HuH-7.5 (cell line): ENCODE measurements at regions not wholly inside any gene's neighbourhood (a gene's known extent, or its start where the extent isn't known, plus 50 kb on each side); places are given as distances from the start of the nearest gene placed in this dataset.

Experiments
- DNase-seq: peaks from one replicate; pipeline ENCODE4 v3.0.0; 2011; ENCODE audit warnings: low spot score

DNA sequence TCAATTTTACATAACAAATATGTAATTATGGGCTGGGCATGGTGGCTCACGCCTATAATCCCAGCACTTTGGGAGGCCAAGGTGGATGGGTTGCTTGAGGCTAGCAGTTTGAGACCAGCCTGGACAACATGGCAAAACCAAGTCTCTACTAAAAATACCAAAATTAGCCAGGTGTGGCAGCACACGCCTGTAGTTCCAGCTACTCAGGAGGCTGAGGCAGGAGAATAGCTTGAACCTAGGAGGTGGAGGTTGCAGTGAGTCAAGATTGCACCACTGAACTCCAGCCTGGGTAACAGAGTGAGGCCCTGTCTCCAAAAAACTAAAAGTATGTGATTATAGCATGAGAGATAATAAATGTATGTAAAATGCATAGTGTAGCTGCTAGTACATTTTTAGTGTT, 229.0 kb downstream of the PPARGC1A start:
- DNase-seq = no peak

DNA sequence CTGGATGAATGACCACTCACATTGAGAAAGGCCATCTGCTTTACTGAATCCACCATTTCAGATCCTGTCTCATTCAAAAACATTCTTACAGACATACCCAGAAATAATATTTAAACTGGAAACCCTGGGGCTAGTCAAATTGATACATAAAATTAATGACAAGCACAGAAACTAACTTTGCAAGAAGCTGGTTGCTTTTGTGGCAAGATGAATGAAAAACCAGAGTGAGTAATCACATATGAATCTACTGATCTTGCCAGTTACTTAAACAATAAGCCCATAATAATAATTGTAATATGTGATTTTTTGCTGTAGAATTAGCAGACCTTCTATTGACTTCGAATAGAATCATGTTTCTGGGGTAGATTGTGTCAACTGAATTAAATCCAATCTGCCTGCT, 235.1 kb downstream of the PPARGC1A start:
- DNase-seq = no peak

DNA sequence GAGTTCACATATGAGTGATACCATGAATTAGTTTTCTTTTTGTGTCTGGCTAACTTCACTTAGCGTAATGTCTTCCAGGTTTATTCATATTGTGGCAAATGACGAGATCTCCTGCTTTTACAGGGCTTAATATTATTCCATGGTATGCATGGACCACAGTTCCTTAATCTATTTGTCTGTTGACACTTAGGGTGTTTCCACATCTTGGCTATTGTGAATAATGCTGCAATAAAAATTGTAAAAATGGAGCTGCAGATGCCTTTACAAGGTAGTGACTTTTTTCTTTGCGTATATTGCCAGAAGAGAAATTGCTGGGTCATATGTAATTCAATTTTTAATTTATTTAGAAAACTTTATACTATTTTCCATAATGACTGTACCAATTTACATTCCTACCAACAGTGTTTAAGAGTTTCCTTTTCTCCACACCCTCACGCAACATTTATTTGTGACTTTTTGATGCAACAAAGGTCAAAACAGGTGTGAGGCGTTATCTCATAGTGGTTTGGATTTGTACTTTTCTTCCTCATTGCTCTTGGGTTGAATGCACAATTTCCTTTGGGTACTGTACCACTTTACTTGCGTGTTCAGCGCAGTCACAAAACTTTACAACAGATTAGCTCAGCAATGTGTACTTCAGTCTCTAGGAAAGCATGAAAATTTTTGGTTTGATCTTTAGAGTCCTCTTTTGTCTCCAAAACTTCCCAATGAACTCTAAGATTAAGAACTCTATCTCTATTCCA, 240.8 kb downstream of the PPARGC1A start:
- DNase-seq = no peak

DNA sequence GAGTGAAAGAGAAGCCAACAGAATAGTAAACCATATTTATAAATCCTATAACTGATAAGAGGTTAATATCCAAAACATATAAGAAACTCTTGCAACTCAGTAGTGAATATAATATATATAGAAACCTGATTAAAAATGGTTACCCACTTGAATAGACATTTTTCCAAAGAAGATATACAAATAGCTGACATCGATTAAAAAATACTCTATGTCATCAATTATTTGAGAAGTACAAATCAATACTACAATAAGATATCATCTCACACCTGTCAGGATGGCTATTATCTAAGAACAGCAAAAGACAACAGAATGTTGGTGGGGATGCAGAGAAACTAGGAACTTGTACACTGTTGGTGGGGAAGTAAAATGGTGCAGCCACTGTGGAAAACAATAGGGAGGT, 254.4 kb downstream of the PPARGC1A start:
- no peak for DNase-seq

DNA sequence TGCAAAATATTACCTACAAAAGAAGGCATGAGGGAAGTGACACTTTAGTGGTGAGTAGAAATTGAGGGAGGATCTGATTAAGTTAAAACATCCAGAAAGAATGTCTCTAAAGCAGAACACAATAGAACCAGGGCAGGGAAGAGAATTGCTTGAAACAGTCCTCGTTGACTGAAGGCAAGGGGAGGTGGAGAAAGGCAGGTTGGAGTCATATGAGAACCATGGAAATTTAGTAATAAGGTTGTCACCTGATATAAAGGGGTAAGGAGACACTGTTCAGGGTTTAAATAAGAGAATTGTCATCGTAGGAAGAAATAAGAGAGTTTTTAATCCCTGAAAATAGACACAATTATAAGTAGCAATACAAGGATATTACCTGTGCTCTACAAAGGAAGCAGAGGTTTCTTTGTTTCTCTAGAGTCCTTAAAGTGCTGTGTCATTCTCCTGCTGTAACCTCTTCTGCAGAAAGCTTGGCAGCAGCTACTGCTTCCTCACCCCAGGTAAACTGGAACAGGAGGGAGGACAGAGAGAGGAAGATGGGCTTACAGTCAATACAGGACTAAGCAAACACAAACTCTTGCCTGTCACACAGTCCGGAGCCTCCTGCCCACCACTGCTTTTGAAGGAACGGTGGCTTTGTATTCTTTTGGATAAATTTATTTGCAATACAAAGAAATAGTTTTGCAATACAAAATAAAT, 258.4 kb downstream of the PPARGC1A start:
- no peak for DNase-seq

DNA sequence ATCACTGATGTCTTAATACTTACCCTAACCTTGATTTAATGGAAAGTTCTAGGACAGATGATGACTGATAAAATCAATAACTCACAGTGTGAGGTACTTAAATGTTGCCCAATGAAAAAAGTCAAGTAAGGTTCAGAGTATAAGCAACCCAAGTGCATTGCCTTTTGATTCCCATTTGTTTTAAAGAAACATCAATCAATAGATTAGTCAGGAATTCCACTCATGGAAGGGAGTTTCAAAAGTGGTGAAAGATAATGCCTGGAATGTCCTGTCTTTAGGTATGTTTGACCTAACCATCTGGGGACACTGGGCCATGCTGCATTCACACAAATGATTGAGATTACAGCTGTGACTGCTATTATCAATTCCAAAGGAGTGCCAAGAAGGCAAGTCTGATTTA, 259.7 kb downstream of the PPARGC1A start:
- DNase-seq = peak; percentile 7

DNA sequence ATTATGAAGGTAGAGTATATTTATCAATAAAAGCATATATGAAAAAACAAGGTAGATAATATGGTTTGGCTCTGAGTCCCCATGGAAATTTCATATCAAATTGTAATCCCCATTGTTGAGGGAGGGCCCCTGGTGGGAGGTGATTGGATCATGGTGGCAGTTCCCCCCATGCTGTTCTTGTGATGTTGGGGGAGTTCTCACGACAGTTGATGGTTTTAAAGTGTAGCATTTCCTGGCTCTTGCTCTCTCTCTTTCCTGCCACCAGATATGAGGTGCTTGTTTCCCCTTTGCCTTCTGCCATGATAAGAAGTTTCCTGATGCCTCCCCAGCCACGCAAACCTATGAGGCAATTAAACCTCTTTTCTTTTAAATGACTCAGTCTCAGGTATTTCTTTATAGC, 260.4 kb downstream of the PPARGC1A start:
- DNase-seq = no peak

DNA sequence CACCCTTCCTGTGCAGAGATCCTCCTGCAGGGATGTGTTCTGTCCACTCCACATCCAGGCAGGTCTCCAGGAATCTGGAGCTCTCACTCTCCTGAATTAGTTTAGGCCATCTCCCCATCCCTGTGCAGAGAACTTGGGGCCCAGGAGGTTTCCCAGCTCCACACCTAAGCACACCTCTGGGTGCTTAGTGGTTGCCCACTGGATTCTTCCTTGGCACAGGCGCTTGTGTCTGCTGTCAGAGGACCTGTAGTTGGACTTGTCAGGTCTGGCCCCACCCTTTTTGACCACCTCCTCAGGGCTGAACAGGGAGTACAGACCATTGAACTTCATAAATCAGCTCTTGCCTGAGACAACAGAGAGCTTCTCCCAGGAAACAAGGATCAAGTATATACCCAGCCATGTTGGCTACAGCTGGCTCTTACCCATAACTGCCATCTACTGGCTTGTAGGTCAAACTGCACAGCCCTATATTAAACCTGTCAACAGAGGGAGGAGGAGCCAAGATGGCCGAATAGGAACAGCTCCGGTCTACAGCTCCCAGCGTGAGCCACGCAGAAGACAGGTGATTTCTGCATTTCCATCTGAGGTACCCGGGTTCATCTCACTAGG, 275.5 kb downstream of the PPARGC1A start:
- peak; percentile 21 for DNase-seq

DNA sequence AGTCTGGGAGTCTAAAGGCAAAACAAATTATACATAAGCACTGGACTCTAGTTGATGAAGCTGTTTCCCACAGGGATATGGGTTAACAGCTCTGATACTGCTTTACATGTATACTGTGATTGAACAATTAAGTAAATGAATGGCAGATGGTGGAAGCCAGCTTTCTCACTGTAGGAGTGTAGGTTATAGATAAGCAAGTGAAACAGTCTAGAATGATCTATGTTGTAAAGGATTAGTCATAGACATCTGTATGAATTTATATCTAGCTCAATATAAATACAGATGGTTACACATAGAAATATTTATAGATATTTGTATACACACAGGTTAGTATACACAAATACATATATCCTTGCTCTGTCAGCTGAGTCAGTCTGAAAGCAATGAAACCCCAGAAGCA, 276.1 kb downstream of the PPARGC1A start:
- DNase-seq = no peak

DNA sequence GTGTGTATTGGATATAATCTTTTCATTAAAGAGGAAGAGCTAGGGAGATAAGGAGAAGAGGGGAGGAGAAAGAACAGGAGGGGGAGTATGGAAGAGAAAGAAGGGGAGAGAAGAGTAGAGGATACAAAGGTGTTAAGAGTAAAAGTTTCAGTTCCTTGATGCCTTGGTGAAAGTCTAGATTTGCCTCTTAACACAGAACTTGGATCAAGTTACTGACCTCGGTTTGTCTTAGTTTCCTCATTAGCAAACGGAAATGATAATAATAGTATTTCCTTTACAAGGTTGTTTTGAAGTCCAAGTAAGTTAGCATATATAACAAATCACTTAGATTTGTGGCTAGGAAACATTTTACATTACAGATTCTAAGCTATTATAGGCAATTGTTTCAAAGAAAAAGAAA, 287.1 kb downstream of the PPARGC1A start:
- no peak for DNase-seq

DNA sequence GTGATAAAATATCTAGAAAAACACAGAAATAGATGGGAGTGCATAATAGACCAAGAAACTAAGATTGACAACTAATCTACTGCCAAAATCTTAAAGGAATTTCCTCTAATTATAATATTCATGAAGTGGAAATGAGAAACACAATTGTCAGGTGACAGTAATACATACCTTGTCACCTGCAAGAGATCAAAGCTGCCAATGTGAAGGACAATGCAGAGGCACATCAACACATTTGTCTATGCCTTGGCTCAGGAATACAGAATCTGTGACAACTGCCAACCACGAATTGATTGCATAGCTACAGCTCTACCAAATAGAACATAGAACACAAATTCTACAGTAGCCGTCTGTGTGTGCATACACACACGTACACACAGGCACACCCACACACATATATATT, 295.7 kb downstream of the PPARGC1A start:
- DNase-seq = no peak

DNA sequence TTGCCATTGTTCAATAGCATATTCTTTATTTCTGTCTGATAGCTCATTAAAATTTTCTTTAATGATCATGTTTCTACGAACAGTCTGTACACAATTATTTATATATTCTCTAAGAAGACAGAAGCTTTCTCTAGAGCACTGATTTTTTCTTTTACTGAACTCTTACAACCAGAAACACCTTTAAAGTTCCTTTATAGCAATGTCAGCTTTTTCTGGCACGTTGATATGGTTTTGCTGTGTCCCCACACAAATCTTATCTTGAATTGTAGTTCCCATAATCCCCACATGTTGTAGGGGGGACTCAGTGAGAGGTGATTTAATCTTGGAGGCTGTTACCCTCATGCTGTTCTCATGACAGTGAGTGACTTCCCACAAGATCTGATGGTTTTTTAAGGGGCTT, 299.4 kb downstream of the PPARGC1A start:
- DNase-seq = no peak

DNA sequence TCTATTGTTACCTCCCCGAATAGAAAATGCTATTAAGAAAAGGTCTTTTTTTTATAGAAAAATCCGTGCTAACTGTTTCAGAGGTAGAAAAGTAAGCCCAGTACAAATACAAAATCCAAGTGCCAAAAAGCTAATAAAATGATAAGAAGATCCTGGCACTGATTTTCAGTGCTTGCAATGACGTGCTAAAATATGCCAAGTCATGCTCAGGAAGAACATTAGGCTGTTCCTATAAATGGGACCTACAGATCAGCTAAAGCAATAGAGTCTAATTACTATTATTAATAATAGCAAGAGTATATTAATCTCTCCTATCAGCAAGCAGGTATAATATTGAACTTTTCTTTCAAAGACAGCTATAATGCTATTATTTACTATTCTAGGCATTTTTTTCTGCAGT, 305.8 kb downstream of the PPARGC1A start:
- no peak for DNase-seq

DNA sequence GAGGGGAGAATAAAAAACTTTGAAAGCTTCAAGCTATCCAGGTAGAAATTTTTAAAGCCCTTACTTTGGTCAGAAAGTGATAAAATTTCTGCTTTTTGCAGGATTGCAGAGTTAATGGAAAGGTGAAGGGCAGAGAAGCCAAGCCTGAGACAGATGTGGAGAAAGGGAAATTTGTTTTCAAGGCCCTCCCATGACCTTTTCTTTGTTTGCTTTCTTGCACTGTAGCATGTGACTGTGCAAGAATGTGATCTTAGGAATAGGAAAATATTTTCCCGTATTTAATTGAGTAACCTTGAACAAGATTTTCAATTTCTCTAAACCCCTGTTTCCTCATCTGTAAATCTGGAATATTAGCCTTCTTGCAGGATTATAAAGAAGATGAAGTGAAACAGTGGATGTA, 307.2 kb downstream of the PPARGC1A start:
- DNase-seq = no peak

DNA sequence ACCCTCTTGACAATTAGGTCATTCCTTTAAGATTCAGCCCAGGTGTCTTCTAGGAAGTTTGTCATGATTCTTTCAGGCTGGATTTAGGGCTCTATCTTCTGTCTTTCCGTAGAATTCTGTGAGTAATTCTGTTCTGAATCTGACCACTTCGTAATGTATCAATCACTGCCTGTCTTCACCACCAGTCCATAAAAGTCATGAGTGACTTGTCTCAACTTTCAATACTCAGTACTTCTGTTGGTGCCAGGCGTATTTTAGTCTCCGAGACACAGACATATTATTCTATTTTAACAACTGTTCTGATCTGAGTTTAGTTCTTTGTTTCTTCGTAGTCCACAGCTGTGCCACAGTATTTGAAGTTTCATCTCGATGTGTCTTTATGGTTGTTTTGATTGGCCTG, 310.7 kb downstream of the PPARGC1A start:
- DNase-seq = no peak

DNA sequence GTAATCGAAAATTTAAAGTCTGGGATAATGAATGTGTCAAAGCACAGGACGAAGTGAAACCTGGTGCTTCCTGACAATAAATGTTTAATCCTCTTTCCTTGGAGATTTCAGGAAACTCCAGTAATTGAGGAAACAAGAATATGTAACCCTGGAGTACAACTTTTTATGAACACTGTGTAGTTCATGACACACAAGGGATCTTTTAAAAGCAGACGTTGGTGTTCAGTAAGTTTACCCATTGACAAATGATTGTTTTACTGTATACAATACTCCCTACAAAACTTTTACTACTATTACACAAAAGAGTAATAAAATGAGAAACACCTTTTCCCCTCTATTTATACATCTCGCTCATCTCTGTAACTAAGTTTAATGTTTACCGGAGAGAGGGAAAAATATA, 312.4 kb downstream of the PPARGC1A start:
- no peak for DNase-seq

DNA sequence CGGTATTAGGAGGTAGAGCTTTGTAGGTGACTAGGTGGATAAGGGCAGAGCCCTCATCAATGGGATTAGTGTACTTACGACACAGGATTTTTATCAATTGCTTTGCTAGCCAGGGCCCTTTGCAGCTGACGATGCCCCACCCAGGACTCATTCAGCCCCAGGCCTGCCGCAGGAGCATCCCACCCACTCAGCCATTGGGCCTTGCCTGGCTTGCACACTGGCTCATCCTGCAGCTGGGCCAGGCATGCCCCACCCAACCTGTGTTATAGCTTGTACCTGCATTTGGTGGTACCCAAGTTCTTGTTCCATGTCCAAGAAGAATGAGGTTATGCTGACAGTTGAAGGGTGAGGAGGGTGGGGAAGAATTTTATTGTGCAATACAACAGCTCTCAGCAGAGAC, 317.5 kb downstream of the PPARGC1A start:
- DNase-seq = no peak

DNA sequence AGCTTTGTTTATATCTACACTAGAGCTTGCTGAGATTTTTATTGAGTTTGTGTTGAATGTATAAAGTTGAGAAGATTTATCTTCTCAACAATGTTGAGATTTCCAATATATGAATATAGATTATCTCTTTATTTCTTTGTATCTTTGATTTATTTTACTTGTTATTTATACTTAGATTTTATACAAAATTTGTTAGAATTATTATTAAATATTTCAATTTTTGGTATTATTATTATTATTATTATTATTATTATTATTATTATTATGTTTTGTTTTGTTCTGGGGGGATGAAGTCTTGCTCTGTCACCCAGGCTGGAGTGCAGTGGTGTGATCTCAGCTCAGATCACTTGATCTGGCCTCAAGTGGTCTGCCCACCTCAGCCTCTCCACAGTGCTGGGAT, 322.5 kb downstream of the PPARGC1A start:
- no peak for DNase-seq

DNA sequence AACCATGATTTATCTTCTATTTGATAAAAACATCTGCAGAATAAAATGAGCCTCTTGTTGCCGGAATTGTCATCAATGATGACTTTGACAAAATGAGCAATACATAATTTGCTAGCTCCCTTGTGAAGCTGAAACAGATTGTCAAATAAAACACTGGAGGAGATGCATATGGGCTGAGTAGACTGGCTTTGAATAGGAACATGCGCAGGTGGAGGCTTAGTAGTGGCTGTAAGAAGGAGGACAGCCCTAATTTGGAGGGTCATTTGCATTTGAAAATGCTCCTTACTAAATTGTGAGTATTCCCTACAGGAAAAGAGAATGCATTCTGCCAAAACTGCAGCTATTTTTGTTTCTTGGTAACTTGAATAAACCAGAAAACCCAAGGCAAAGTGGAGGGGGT, 329.1 kb downstream of the PPARGC1A start:
- no peak for DNase-seq

DNA sequence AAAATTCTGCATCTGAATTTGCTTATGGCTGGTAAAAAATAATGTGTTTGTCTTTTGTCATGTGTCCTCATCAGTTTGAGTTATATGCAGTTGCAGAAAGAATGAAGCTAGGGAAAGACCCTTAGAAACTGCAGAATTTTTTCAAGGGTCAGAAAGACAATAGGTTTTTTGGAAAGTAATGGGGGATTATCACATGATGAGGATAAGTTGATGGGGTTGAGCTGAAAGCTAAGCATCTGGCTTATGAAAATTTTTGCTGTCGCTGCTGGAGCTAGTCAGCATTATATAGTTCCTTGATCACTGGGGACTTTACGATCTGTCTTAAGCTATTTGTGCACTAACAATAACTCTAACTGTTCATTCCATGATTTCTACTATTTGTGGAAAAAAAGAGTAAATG, 331.7 kb downstream of the PPARGC1A start:
- DNase-seq = no peak

DNA sequence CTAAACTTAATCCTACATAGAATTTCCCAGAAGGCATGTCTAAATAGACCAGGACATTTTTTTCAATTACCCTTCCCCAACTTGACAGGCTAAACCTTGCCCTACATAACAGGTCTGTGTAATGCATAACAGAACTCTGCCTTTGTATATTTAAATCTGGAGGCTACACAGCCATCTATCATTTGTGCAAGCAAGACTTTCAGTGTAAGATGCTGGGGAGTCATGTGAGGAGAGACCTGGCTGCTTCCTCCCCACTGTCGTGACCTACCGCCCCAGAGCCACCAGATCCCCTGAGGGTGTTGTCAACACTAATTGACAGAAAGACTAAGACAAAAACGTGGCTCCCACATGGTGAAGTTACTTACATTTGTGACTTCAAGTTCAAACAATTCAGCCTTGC, 342.2 kb downstream of the PPARGC1A start:
- no peak for DNase-seq

DNA sequence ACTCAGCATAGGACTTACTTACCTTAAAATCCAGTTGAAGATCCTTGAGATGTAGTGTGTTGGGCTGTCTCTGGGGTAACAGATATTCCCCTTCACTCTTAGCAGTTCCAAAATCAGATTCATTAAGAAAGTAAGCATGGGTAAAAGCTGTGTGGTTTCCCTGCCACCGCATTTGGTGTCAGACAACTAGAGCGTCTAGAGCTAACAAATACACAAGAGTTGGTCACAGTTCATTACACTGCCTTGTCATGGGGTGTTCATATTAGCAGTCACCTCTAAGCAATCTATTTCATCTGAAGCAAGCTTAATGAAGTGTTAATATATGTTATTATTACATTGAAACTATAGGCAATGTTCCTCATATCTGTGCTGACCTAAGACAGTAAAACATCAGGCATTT, 342.8 kb downstream of the PPARGC1A start:
- no peak for DNase-seq

DNA sequence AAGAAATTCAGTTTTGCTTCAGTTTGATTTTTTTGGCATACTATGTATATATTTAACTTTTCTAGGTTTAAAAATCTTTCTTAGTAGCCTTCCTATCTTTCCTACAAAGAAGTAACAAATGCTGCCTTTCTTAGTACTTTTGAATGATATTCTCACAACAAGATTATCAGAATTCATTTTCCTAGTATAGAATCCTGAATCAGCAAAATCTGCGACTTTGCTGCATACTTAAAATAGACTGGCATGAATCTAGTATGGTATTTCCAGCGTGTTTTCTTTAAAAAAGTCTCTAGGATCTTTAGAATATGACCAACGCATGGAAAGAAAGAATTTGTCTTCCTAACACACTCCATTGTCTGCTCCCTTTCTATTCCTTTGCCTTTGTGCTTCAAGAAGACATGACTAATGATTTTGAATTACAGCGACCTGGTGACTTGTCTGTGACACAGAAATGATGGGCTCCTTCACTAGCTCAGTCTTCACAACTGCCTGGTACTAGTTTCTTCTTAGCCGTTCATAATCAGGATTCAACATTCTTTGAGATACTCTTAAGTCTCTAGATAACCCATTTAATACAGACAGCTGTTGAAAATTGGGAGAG, 349.8 kb downstream of the PPARGC1A start:
- no peak for DNase-seq
